Urinary bladder (tissue), 3 donors: ENCODE measurements at regions not wholly inside any gene's neighbourhood (a gene's known extent, or its start where the extent isn't known, plus 50 kb on each side); places are given as distances from the start of the nearest gene placed in this dataset.

Source experiments
- DNase-seq: peaks from one replicate; pipeline ENCODE4 v3.0.0-alpha.2; 2015; ENCODE audit errors: extremely low spot score
- H3K27ac ChIP-seq: one replicate; pipeline ENCODE4 v1.5.1; 2013; ENCODE audit warnings: low read depth, mild to moderate bottlenecking, moderate library complexity
- H3K36me3 ChIP-seq: one replicate; pipeline ENCODE4 v1.6.1; 2013; ENCODE audit warnings: mild to moderate bottlenecking, moderate library complexity; ENCODE audit not compliant: insufficient read depth
- H3K4me1 ChIP-seq: one replicate; pipeline ENCODE4 v1.6.1; 2013; ENCODE audit warnings: mild to moderate bottlenecking, moderate library complexity; ENCODE audit not compliant: insufficient read depth
- H3K4me3 ChIP-seq: one replicate; pipeline ENCODE4 v1.5.1; 2013; ENCODE audit warnings: low read depth, low read length
- WGBS: extraction: QIAGEN DNeasy Blood & Tissue Kit; methylation state at CpG from one replicate; pipeline ENCODE4 v1.1.7; 2013; 5-methylcytosine and 5-hydroxymethylcytosine counted together
- donor health status: healthy with polysubstance abuse.
- donor health status: healthy.

DNA sequence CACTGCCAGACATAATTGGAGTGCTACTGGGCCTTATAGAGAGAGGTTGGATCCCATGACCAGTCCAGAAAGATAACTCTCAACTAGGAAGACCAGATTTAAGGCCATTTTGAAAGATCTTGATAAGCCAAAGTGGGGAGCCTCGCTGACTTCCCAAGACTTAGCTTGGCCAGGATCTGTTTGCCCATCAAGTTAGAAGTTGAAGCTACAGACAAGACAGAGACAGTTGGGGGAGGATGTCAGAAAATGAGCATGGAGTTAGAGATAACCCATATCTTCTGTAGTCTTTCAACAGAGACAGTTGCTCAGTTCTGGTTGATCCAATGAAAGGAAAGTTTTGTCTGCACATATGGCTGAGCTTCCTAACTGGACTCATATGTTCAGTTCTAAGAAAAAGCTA, 267.4 kb downstream of the HS3ST3A1 start:
- Histone ChIP-seq H3K36me3 (no peaks in the 10 kb centered on the region), H3K4me3 (no peak overlapping the region), H3K27ac (no peak overlapping the region), H3K4me1 (no peaks in the 10 kb centered on the region)
- DNase-seq, result no peak
- WGBS, result 89% methylated on average over 1 of the region's 1 CpG

GRCh38 chr17:13333661-13334060, 268.1 kb downstream of the HS3ST3A1 start:
- DNase-seq, result no peak
- H3K4me1 ChIP-seq, result no peaks in the 10 kb centered on the region
- H3K27ac ChIP-seq, result no peak overlapping the region
- WGBS, result 91% methylated on average over 2 of the region's 2 CpGs
- no peak overlapping the region for H3K4me3 ChIP-seq
- no peaks in the 10 kb centered on the region for H3K36me3 ChIP-seq

GRCh38 chr17:13332207-13332606, 269.5 kb downstream of the HS3ST3A1 start:
- DNase-seq, result no peak
- Histone ChIP-seq H3K4me1 (no peaks in the 10 kb centered on the region), H3K27ac (no peak overlapping the region), H3K36me3 (no peaks in the 10 kb centered on the region), H3K4me3 (no peak overlapping the region)
- 91% methylated on average over 2 of the region's 2 CpGs for WGBS

DNA sequence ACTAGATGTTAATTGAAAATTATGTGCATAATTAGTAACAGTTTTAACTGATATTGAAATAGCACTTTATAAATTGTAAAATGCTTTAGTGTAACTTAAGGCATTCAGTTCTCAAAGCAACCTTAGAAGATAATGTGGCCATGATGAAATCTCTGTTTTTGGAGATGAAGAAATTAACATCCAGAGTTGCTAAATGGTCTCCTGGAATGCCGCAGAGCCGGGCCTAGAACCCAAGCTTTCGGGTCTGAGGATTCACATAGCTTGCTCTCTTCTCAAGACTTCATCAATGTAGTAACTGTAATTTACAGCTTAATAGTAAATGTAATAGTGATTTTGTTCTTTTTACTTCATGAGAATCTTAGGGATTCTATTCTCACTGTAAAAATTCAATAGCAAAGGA, 272.3 kb downstream of the HS3ST3A1 start:
- 96% methylated on average over 3 of the region's 3 CpGs for WGBS
- no peak for DNase-seq
- H3K36me3 ChIP-seq, result no peaks in the 10 kb centered on the region
- no peak overlapping the region for H3K27ac ChIP-seq
- no peaks in the 10 kb centered on the region for H3K4me1 ChIP-seq
- H3K4me3 ChIP-seq, result no peak overlapping the region

DNA sequence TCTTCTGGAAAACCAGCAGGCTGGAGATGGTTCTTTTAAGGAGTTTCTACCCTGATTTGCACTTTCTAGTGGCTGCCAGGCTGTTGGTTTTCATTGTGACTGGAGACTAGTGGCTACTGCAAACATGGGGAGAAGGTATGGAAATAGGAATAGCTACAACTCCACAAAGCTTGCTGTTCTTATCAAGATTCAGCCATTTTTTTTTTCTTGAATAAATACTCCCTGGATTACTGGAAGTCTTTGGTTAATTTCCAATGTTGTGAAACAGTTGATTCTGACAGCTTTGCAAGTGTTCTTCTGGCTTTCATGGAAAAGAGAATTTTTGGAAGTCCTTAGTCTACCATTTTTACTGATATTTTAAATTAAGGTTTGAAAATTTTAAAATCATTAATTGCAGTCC, 277.7 kb downstream of the HS3ST3A1 start:
- H3K36me3 ChIP-seq, result no peaks in the 10 kb centered on the region
- DNase-seq, result no peak
- H3K4me3 ChIP-seq, result no peak overlapping the region
- H3K4me1 ChIP-seq, result no peaks in the 10 kb centered on the region
- H3K27ac ChIP-seq, result no peak overlapping the region

GRCh38 chr17:13321951-13322701, 279.6 kb downstream of the HS3ST3A1 start:
- WGBS, result 94% methylated on average over 3 of the region's 3 CpGs
- Histone ChIP-seq H3K4me3 (no peak overlapping the region), H3K4me1 (no peaks in the 10 kb centered on the region), H3K27ac (no peak overlapping the region), H3K36me3 (no peaks in the 10 kb centered on the region)
- no peak for DNase-seq

GRCh38 chr17:13320046-13320785, 281.5 kb downstream of the HS3ST3A1 start:
- Histone ChIP-seq H3K4me1 (no peaks in the 10 kb centered on the region), H3K36me3 (no peaks in the 10 kb centered on the region), H3K27ac (no peak overlapping the region), H3K4me3 (no peak overlapping the region)
- no peak for DNase-seq
- 64% methylated on average over 5 of the region's 5 CpGs for WGBS

DNA sequence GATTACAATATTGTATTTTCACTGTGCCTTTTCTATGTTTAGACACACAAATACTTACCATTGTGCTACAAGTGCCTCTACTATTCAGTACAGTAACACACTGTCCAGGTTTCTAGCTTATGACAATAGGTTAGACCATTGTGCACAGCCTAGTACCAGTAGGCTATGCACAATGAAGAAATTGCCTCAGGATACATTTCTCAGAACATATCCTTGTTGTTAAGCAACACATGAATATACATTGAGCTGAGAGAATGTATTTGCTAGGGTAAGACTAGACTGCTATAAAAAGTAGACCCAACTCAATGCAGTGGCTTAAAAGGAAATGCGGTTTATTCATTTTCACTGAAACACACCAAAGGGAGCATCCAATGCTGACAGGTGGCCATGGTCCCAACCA, 285.1 kb downstream of the HS3ST3A1 start:
- H3K27ac ChIP-seq, result no peak overlapping the region
- 97% methylated on average over 1 of the region's 1 CpG for WGBS
- no peaks in the 10 kb centered on the region for H3K36me3 ChIP-seq
- H3K4me1 ChIP-seq, result no peaks in the 10 kb centered on the region
- DNase-seq, result no peak
- no peak overlapping the region for H3K4me3 ChIP-seq

GRCh38 chr17:13311306-13311705, 290.4 kb downstream of the HS3ST3A1 start:
- H3K4me3 ChIP-seq, result no peak overlapping the region
- H3K27ac ChIP-seq, result no peak overlapping the region
- no peaks in the 10 kb centered on the region for H3K36me3 ChIP-seq
- 90% methylated on average over 1 of the region's 1 CpG for WGBS
- no peaks in the 10 kb centered on the region for H3K4me1 ChIP-seq
- DNase-seq, result no peak

DNA sequence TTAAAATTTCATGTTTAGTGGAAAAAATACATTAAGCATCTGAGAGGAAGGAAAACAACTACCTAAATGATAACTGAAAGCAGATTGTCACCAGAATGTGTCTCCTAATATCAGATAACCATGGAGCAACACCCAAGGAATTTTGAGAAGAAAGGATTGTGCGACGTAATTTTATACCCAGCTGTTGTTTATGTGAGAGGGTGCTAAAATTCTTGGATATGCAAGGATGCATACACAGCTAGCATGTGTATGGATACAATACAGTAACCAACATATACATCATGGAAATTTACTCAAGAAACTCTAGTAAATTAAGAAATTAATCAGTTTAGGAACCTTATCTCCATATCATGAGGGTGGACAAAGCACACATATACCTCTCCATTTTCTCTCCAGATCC, 290.9 kb downstream of the HS3ST3A1 start:
- Histone ChIP-seq H3K4me1 (no peaks in the 10 kb centered on the region), H3K36me3 (no peaks in the 10 kb centered on the region), H3K4me3 (no peak overlapping the region), H3K27ac (no peak overlapping the region)
- WGBS, result 0% methylated on average over 2 of the region's 2 CpGs
- no peak for DNase-seq

DNA sequence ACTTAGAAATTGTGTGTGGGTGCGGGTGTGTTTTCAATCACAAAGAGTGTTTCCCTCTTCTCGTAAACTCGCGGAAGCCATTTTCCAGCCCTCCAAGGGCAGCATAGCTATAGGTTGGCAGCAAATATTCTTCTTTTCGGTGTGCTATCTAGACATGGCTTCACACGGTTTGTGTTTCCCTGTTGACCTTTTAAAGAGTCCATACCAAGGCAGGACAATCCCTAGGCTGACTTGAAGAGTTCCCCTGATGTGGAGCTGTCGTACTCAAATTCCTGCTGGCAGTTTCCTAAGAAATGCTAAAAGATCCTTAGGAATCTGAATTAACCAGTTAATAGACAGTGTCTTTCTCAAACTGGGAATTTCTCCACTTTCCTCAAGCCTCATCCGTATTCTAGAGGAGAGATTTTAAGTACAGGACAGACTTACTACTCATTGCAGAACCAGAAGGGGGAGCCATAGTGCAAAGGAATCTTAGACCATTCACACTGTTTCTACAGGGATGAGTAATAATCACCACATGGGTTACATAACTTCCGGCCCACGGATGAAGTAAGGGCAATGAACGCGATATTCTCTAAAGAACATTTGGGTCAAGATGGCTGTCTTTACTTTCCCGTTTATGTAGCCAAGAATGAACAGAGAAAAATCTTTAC, 288.6 kb upstream of the ELAC2 start:
- H3K36me3 ChIP-seq, result no peaks in the 10 kb centered on the region
- H3K27ac ChIP-seq, result no peak overlapping the region
- no peaks in the 10 kb centered on the region for H3K4me1 ChIP-seq
- WGBS, result 67% methylated on average over 13 of the region's 13 CpGs
- H3K4me3 ChIP-seq, result no peak overlapping the region
- no peak for DNase-seq

- 87% methylated on average over 4 of the region's 4 CpGs for WGBS
- Histone ChIP-seq H3K27ac (no peak overlapping the region), H3K4me3 (no peak overlapping the region), H3K4me1 (no peaks in the 10 kb centered on the region), H3K36me3 (no peaks in the 10 kb centered on the region)
- DNase-seq, result no peak
Measured at GRCh38 chr17:13302983-13303382, 285.2 kb upstream of the ELAC2 start.

DNA sequence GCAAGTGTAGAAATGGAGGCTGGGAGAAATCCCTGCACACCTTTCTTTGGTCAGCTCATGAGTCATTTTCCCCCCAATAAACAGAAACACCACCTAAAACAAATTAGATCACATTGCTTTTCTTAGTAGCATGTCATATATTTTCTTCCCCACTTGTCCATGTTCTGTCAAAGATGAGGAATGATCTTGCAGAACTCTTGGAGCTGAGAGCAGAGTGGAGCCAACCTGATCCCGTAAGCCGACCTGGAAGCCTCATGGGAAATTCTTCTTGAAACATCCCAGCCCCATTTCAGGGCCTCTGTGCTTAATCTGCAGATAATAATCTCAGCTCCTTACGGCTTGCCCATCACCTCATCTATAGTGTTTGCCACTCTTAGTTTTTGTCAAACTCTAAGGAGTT, 284.6 kb upstream of the ELAC2 start:
- H3K4me1 ChIP-seq, result no peaks in the 10 kb centered on the region
- WGBS, result 75% methylated on average over 3 of the region's 3 CpGs
- H3K27ac ChIP-seq, result no peak overlapping the region
- no peak overlapping the region for H3K4me3 ChIP-seq
- H3K36me3 ChIP-seq, result no peaks in the 10 kb centered on the region
- no peak for DNase-seq

GRCh38 chr17:13297183-13297582, 279.4 kb upstream of the ELAC2 start:
- 48% methylated on average over 3 of the region's 3 CpGs for WGBS
- DNase-seq, result no peak
- H3K27ac ChIP-seq, result no peak overlapping the region
- H3K4me3 ChIP-seq, result no peak overlapping the region
- no peaks in the 10 kb centered on the region for H3K36me3 ChIP-seq
- no peaks in the 10 kb centered on the region for H3K4me1 ChIP-seq
